H9 (cell line): ENCODE measurements at regions not wholly inside any gene's neighbourhood (a gene's known extent, or its start where the extent isn't known, plus 50 kb on each side); places are given as distances from the start of the nearest gene placed in this dataset.

ENCODE experiments used
- DNase-seq: peaks from one replicate; pipeline ENCODE4 v3.0.0-alpha.2; 2017
- H2AFZ ChIP-seq: one replicate; pipeline ENCODE4 v1.6.1; 2013; ENCODE audit warnings: mild to moderate bottlenecking, low read length, control low read depth, moderate library complexity
- H2AK5ac ChIP-seq: 2 replicates; pipeline ENCODE4 v1.6.1; 2013; ENCODE audit warnings: low read length, control low read depth, mixed read lengths; ENCODE audit not compliant: insufficient read length
- H2BK120ac ChIP-seq: one replicate; pipeline ENCODE4 v1.6.1; 2013; ENCODE audit warnings: low read depth, mild to moderate bottlenecking, low read length, control low read depth, inconsistent platforms; ENCODE audit not compliant: poor library complexity, severe bottlenecking
- H2BK12ac ChIP-seq: 2 replicates; pipeline ENCODE4 v1.6.1; 2013; ENCODE audit warnings: low read length, control low read depth, mixed read lengths, low read depth; ENCODE audit not compliant: insufficient read length
- H2BK15ac ChIP-seq: 2 replicates; pipeline ENCODE4 v1.6.1; 2013; ENCODE audit warnings: low read depth, low read length, control low read depth
- H2BK20ac ChIP-seq: one replicate; pipeline ENCODE4 v1.6.1; 2013; ENCODE audit warnings: low read depth, mild to moderate bottlenecking, low read length, control low read depth, inconsistent platforms; ENCODE audit not compliant: poor library complexity, severe bottlenecking
- H2BK5ac ChIP-seq: 2 replicates; pipeline ENCODE4 v1.6.1; 2013; ENCODE audit warnings: low read length, control low read depth, mixed read lengths; ENCODE audit not compliant: insufficient read length
- H3K14ac ChIP-seq: 2 replicates; pipeline ENCODE4 v1.6.1; 2013; ENCODE audit warnings: low read length, control low read depth; ENCODE audit not compliant: insufficient read depth
- H3K18ac ChIP-seq: 2 replicates; pipeline ENCODE4 v1.6.1; 2013; ENCODE audit warnings: low read depth, mild to moderate bottlenecking, mixed read lengths, low read length, control low read depth; ENCODE audit not compliant: insufficient read length
- H3K23ac ChIP-seq: 2 replicates; pipeline ENCODE4 v1.6.1; 2013; ENCODE audit warnings: low read length, control low read depth, mixed read lengths, low read depth; ENCODE audit not compliant: insufficient read length
- H3K23me2 ChIP-seq: 2 replicates; pipeline ENCODE4 v1.6.1; 2013; ENCODE audit warnings: low read depth, mild to moderate bottlenecking, mixed read lengths, low read length, control low read depth; ENCODE audit not compliant: insufficient read length, poor library complexity, severe bottlenecking
- H3K27ac ChIP-seq: 2 replicates; pipeline ENCODE4 v1.5.1; 2013; ENCODE audit warnings: low read length, control low read depth, mixed read lengths, low read depth; ENCODE audit not compliant: insufficient read length
- H3K27me3 ChIP-seq: 2 replicates; pipeline ENCODE4 v1.6.1; 2013; ENCODE audit warnings: low read length, control low read depth, inconsistent platforms; ENCODE audit not compliant: insufficient read depth
- H3K4ac ChIP-seq: 2 replicates; pipeline ENCODE4 v1.6.1; 2013; ENCODE audit warnings: low read depth, mild to moderate bottlenecking, control low read depth, inconsistent platforms, low read length, moderate library complexity
- H3K4me1 ChIP-seq: 2 replicates; pipeline ENCODE4 v1.6.1; 2013; ENCODE audit warnings: low read length, control low read depth, inconsistent platforms; ENCODE audit not compliant: insufficient read depth
- H3K4me2 ChIP-seq: 2 replicates; pipeline ENCODE4 v1.6.1; 2013; ENCODE audit warnings: low read length, control low read depth, mixed read lengths; ENCODE audit not compliant: insufficient read length, insufficient read depth
- H3K56ac ChIP-seq: 2 replicates; pipeline ENCODE4 v1.6.1; 2013; ENCODE audit warnings: low read depth, mild to moderate bottlenecking, mixed read lengths, low read length, control low read depth; ENCODE audit not compliant: insufficient read length
- H3K79me1 ChIP-seq: 2 replicates; pipeline ENCODE4 v1.6.1; 2013; ENCODE audit warnings: low read depth, mild to moderate bottlenecking, moderate library complexity, low read length, control low read depth, inconsistent platforms; ENCODE audit not compliant: insufficient read depth, poor library complexity, severe bottlenecking
- H3K79me2 ChIP-seq: 2 replicates; pipeline ENCODE4 v1.6.1; 2013; ENCODE audit warnings: low read length, control low read depth, inconsistent platforms; ENCODE audit not compliant: insufficient read depth
- H3K9ac ChIP-seq: 2 replicates; pipeline ENCODE4 v1.6.1; 2013; ENCODE audit warnings: low read length, control low read depth, mixed read lengths; ENCODE audit not compliant: insufficient read length; ENCODE audit errors: extremely low read depth
- H3K9me3 ChIP-seq: one replicate; pipeline ENCODE4 v1.6.1; 2013; ENCODE audit warnings: low read depth, low read length, inconsistent platforms; ENCODE audit not compliant: control insufficient read depth
- H3T11ph ChIP-seq: one replicate; pipeline ENCODE4 v1.6.1; 2013; ENCODE audit warnings: mild to moderate bottlenecking, low read length, control low read depth, inconsistent platforms
- H4K20me1 ChIP-seq: one replicate; pipeline ENCODE4 v1.6.1; 2013; ENCODE audit not compliant: control insufficient read depth, insufficient read length, insufficient read depth
- H4K5ac ChIP-seq: 2 replicates; pipeline ENCODE4 v1.6.1; 2013; ENCODE audit warnings: low read depth, mild to moderate bottlenecking, mixed read lengths, low read length, control low read depth; ENCODE audit not compliant: insufficient read length
- H4K8ac ChIP-seq: replicated peaks from 2 replicates; pipeline ENCODE4 v1.6.1; 2013; ENCODE audit warnings: low read length, control low read depth, mixed read lengths, low read depth; ENCODE audit not compliant: insufficient read length
- H4K91ac ChIP-seq: 2 replicates; pipeline ENCODE4 v1.6.1; 2013; ENCODE audit warnings: low read depth, mild to moderate bottlenecking, moderate library complexity, mixed read lengths, low read length, control low read depth; ENCODE audit not compliant: insufficient read length
- H3K27ac Mint-ChIP-seq, 3 experiments: 2 replicates in 2 of 3; 3 replicates in 1 of 3; pipeline ENCODE4 v1.8.0; 2020 to 2021; ENCODE audit warnings: mixed read lengths in 3 of 3, mild to moderate bottlenecking in 1 of 3, moderate library complexity in 1 of 3
- H3K27me3 Mint-ChIP-seq: 2 replicates; pipeline ENCODE4 v1.8.0; 2021; ENCODE audit warnings: low read depth, mild to moderate bottlenecking, moderate library complexity, mixed read lengths
- H3K36me3 Mint-ChIP-seq, 3 experiments: 2 replicates in 2 of 3; 3 replicates in 1 of 3; pipeline ENCODE4 v1.8.0; 2020 to 2021; ENCODE audit warnings: low read depth in 3 of 3, mixed read lengths in 3 of 3; ENCODE audit not compliant: insufficient read depth in 1 of 3
- H3K4me1 Mint-ChIP-seq, 2 experiments: 2 replicates each; pipeline ENCODE4 v1.8.0; 2020; ENCODE audit warnings: mixed read lengths in 2 of 2
- H3K4me3 Mint-ChIP-seq, 2 experiments: 2 replicates in 1 of 2; 3 replicates in 1 of 2; pipeline ENCODE4 v1.8.0; 2020 to 2021; ENCODE audit warnings: mild to moderate bottlenecking in 2 of 2, mixed read lengths in 2 of 2, moderate library complexity in 1 of 2
- H3K9me3 Mint-ChIP-seq, 2 experiments: 2 replicates in 1 of 2; 3 replicates in 1 of 2; pipeline ENCODE4 v1.8.0; 2020; ENCODE audit warnings: mild to moderate bottlenecking in 2 of 2, mixed read lengths in 2 of 2, moderate library complexity in 1 of 2
- CTCF ChIP-seq: fragments of 200-600 bp; sonication (generic); conservative IDR thresholded peaks from 3 replicates; pipeline ENCODE4 v1.8.0; 2021; ENCODE audit warnings: antibody characterized with exemption, mild to moderate bottlenecking
- WGBS: extraction: QIAGEN DNeasy Blood & Tissue Kit; methylation state at CpG from one replicate; pipeline ENCODE4 v1.1.7; 2013; ENCODE audit warnings: missing lambda C conversion rate, low lambda C conversion rate, mixed read lengths; ENCODE audit not compliant: insufficient read length; ENCODE audit errors: extremely low coverage; 5-methylcytosine and 5-hydroxymethylcytosine counted together

- Histone ChIP-seq H3K23me2 (no peaks in the 10 kb centered on the region), H3K27me3 (no peaks in the 10 kb centered on the region), H3K9me3 (no peaks in the 10 kb centered on the region), H3K14ac (no peak overlapping the region), H3K4me1 (no peaks in the 10 kb centered on the region), H2BK120ac (no peak overlapping the region), H3K79me2 (no peaks in the 10 kb centered on the region), H2BK20ac (no peak overlapping the region), H2BK12ac (no peak overlapping the region), H4K5ac (no peak overlapping the region), H2AK5ac (no peak overlapping the region), H4K91ac (no peak overlapping the region), H2BK15ac (no peak overlapping the region), H3K79me1 (no peaks in the 10 kb centered on the region), H2AFZ (no peak overlapping the region), H3K23ac (no peak overlapping the region), H4K8ac (no peak overlapping the region), H2BK5ac (no peak overlapping the region), H4K20me1 (no peaks in the 10 kb centered on the region), H3T11ph (no peak overlapping the region), H3K18ac (no peak overlapping the region), H3K4ac (no peak overlapping the region), H3K9ac (no peak overlapping the region), H3K4me2 (no peak overlapping the region), H3K27ac (no peak overlapping the region), H3K56ac (no peak overlapping the region)
- H3K9me3 Mint-ChIP-seq: no peaks in the 10 kb centered on the region; a peak in 1 of 5 replicates
- no CpG with 5 or more reads among the region's 8 CpGs for WGBS
- no peaks in the 10 kb centered on the region for H3K36me3 Mint-ChIP-seq
- H3K4me1 Mint-ChIP-seq: no peaks in the 10 kb centered on the region
- no peaks in the 10 kb centered on the region for H3K27me3 Mint-ChIP-seq
- H3K27ac Mint-ChIP-seq: no peak overlapping the region
- TF ChIP-seq CTCF: no peak
- no peak overlapping the region for H3K4me3 Mint-ChIP-seq
- peak; percentile 28 for DNase-seq
Measured at GRCh38 chr7:86209036-86209435, 434.7 kb upstream of the GRM3 start.
